HG03196 (cell line): ENCODE measurements at regions not wholly inside any gene's neighbourhood (a gene's known extent, or its start where the extent isn't known, plus 50 kb on each side); places are given as distances from the start of the nearest gene placed in this dataset.
"Not testable (repeated sequence)": the region's sequence is repeated elsewhere in the genome, so short reads cannot be mapped to it uniquely, and the experiment has no call there.

Source experiments
- ATAC-seq: cut with Tn5 transposase; IDR thresholded peaks from one replicate; pipeline ENCODE4 v1.9.1; 2021; ENCODE audit not compliant: unreplicated experiment

DNA sequence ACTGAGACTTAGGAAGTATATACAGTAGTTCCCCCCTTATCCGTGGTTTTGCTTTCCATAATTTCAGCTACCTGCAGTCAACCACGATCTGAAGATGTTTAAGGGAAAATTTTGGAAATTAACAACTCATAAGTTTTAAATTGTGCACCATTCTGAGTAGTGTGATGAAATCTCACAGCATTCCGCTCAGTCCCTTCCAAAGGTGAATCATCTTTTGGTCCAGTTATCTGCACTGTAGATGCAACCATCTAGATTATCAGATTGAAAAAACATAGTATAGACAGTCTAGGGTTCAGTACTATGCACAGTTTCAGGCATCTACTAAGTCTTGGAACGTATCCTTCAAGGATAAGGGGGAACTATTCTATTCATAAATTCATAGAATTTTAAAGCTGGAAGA is 109.0 kb downstream of the ANXA3 start:
- ATAC-seq = no peak

DNA sequence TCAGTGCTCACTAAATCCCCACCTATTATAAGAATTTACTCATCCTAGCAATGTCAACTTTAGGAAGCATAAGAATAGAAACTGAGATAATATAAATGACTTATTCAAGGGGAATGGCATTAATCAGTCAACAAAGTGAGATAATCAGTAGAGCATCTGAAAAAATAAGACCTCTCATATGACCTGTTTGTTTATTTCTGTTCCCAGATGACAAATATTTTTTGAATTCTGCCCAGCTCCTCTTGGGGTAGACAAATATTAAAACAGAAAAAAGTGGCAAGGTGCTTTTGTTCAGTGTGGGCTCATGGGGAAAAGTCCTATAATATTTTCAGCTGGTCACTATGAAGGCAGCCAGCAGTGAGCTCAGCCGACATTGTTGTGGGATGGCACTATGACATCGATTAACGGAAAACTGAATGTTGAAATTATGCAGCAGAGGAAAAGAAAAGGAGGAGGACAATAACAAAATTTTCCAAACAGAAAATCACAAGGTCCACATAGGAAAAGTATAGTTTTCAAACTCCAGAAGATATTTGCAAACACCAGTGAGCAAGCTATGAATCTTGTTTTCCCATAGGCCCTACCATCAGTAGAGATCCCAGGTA is 109.6 kb downstream of the ANXA3 start:
- no peak for ATAC-seq

DNA sequence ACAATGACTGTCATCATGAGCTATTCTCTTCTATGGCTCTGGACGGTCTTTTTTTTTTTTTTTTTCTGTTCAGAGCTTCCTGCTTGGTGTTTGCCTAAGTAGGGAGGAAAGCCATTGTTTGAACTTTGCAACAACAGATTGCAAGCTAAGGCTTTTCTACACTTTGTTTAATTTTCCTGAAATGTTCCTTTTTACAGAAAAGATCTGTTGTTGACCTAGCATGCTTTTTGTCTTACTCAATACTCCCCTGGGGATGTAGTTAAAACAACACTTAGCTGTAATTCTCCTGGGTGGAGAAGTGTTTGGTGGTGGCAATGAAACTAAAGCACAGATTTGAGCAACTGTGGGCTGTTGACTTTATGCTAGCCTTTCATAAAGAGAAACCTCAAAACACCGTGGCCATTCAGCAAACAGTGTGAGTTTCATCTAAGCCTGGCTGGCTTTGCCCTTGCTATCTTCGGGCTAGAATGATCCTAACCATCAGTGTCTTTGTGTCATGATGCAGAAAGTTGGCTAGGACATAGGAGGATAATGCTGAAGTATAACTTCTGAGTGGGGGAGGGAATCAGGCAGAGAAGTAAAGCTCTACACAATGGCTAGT is 110.5 kb downstream of the ANXA3 start:
- peak; percentile 91 for ATAC-seq

DNA sequence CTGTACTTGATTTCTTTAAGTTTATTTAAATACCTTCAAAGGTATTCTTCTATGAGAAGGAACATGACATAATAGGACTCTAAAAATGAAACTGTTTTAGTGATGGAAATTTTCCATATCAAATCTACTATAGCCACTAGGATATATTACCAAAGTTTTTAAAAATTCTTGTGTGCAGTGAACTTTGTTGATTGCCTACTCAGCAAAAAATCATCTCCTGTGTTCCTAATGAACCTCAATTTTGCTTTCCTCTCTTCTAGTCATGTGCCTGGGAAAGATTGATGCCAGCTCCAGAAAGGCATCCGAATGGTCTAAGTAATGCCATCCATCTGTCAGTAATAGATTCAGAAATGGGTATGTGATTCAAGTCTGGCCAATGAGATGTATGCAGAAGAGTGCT is 111.1 kb downstream of the ANXA3 start:
- ATAC-seq = no peak

DNA sequence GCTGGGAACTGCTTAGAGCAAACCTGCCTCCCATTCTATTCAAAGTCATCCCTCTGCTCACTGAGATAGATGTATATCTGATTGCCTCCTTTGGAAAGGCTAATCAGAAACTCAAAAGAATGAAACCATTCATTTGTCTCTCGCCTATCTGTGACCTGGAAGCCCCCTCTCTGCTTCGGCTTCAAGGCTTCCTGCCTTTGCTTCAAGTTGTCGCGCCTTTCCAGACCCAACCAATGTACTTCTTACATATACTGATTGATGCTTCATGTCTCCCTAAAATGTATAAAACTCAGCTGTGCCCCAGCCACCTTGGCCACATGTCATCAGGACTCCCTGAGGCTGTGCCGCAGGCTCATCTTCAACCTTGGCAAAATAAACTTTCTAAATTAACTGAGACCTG is 111.9 kb upstream of the BMP2K start:
- not testable (repeated sequence) for ATAC-seq

DNA sequence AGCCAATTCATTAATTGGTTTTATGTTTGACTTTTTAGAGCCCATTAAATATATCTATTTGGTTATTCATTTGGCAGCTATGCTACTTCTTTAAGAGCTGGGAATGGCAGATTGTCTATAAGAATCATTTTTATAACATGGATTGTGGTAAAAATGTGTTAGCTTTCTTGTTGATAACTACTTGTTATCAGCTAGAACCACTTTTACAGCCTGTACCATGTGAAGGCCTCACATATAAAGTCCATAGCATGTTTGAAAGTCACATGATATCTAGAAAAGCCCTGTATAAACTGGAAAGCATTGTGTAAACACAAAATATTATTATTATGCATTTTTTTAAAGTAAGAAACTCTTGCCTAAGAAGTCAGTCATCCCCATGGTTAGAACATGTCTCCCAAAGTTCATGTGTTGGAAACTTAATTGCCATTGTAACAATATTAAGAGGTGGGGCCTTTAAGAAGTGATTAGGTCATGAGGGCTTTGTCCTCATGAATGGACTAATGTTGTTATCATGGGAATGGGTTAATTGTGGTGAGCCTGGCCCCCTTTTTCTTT is 110.9 kb upstream of the BMP2K start:
- no peak for ATAC-seq

DNA sequence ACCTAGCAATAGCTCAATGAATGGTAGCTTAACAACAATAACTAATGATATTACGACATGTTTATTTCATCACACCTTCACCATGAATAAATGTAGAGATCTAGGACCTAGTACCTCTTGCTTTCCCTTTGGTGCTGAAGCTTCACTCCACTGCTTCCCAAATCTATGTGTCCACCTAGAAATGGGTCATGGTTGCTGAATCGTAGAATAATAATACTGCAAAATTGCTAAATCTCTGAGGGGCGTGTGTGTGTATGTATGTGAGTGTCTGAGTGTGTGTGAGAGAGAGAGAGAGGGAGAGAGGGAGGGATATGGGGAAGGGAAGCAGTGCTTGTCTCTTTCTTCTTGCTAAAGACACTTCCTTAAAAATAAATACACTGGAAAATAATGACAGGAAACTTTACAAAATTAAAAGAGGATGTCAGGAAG is 109.3 kb upstream of the BMP2K start:
- ATAC-seq = no peak

DNA sequence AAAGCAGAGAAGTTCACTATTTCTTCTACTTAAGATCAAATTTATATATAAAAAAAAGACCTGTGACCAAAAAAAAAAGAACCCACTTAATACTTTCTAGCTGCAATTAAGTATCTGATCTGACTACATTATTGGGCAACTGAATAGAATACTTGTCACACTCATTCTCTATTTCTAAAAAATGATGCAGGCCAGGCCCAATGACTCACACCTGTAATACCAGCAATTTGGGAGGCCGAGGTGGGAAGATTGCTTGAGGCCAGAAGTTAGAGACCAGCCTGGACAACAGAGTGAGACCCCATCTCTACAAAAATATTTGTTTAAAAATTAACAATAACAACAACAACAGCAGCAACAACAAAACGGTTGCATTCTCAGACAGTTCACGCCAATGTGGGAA is 108.8 kb upstream of the BMP2K start:
- ATAC-seq = no peak

DNA sequence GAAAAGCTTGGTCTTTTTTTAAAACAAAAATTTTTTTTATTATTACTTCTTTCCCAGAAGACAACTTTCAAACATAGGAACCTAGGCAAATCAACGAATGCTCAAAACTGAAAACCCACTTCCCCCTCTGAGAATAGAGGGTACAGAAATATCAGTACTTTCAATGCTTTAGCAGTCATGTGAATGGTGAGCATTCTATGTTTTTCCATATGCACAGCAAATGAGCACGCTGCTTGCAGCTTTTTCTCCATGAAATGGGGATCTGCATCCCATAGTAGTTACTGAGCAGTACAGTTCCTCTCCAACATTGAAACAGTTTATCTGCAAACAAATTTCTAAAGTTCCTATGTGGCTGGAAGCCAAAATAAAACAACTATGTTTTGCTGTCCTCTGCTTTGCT is 108.4 kb upstream of the BMP2K start:
- no peak for ATAC-seq

DNA sequence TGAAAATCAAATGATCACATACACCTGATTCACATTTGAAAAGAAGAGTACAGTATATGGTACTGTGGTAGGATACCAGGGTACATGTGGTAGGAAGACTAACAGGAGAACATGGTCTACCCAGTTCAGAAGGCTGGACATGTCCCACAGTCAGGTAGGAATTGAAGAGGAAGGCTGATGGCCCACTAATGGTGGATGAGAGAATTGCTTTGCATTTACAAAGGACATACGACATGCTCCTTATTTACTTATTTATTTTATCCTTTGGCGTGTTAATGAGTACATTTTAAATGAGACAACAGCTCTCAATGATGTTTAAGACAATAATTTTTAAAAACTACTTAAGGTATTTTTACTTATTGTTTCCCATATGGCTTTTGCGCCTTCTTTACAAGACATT is 106.7 kb upstream of the BMP2K start:
- no peak for ATAC-seq

DNA sequence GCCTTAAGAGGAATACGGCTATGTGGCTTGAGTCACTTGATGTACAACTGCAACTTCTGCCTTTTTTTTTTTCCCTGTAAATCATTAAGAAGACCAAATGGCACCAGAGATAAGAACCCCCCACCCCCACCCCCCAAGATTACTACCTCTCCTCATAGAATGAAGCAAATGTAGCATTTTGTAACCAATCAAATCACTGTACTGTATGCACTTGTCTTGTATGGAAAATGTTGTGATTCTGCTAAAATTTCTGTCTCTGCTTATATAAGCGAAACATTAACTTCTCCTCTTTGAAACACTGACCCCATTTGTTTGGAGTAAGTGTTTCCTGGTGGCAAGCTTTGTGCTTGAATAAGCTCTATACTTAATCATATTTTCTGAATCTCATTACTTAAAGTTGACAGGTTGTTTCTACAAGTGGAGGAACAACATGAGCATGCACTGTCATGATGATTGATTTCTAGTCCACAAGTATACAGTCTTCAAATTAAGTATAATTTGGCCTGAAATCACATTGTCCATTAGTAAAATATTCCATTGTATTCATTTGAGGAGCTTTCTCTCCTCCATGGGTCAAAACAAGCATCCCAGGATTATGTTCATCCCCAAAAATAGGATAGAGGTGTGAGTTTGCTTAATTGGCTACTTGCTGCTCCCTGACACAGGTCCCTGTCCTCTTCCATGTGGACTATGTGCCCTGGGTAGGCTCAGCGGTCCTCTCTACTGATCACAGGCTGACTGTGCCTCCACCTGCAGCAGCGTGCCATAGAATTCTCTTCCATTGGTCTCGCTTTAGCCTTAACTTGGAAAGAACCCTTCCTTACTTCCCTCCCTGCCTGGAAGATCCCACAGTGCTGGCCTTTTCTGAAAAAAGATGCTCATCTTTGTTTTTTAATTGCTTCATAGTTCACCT is 104.0 kb upstream of the BMP2K start:
- ATAC-seq = no peak

DNA sequence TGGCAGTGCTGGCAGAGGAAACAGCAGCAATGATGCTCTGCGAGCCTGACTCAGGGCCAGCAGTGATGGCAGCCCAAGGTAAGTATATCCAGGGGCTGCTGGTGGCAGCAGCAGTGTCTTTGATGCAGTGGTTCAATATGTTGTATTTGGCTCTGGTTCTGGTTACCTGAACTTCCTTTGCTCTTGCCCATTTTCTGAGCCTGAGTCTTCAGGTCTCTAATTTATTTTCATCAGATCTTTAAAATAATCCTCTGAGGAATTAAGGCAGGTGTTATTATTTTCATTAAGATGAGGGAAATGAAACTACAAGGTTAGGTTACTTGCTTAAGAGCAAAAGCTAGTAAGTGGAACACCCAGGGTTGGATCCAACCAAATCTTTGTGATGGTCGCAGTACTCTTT is 102.8 kb upstream of the BMP2K start:
- no peak for ATAC-seq

DNA sequence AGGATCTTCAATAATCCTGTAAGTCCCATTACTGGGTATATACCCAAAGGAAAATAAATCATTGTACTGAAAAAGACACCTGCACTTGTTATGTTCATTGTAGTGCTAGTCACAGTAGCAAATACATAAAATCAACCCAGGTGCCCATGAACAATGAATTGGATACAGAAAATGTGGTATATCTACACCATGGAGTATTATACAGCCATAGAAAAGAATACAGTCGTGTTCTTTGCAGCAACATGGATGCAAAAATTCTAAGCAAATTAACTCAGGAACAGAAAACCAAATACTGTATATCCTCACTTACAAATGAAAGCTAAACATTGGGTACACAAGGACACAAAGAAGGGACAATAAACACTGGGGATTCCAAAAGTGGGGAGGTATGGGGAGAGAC is 100.8 kb upstream of the BMP2K start:
- ATAC-seq = no peak

DNA sequence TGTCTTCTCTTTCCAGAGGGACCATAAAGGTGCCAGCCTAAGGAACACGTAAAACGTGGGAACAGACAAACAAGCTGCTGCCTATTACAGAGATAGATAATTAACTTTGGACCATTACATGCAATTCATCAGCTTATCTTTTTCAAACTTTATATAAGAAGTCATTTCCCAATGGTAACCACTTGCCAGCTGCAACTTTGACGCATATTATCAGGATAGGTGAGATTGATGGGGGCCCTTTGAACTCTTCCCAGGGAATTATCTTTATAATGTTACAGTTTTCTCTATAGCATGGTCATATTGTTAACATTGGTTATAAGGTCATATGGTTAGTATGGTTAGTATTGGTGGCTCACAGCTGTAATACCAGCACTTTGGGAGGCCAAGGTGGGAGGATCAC is 94.1 kb upstream of the BMP2K start:
- no peak for ATAC-seq

DNA sequence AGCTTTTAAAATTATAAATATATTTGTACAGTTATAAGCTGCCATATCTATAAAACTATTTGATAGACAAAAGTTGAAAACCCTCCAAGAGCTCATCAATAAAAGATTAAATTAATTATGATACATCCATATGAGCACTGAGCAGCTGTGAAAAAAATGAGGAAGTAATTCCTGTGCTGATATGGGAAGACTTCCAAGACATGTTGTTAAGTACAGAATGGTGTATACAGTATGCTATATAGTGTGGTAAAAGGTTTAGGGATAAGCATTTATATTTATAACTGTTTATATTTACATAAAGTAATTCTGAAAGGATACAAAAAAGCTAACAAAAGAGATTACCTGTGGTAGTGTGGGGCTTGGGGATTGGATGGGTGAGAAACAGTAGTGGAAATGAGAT is 92.8 kb upstream of the BMP2K start:
- no peak for ATAC-seq

DNA sequence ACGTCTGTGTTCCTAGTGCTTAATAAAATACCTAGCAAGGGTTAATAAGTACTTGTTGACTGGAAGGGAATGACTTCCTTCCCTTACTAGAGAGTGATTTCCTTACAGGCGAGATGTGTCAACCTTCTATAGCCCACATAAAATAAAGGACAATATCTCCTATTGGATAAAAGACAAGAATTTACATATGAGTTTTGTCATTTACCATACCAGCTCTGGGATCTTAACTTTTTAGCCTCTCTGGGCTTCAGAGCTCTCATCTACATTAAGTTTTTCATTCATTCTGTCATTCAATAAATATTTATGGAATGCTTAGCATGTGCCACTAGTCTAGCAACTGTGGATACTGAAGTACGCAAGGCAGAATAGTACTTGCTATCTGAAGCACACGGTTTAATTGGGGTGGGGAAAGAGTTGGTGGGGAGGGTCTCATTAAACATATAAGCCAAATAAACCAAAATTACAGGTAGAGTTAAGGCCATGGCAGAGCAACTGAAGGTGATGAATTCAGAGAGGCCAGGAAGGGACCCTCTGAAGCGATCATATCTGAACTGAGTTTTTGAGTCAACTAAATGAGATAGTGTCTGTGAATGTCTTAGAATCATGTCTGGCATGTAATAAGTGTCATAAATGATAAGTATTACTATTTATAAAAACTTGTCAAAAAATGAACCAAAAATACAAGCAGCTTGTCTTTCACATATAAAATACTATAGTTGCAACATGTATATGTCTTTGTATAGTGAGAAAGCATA is 91.6 kb upstream of the BMP2K start:
- ATAC-seq = no peak

DNA sequence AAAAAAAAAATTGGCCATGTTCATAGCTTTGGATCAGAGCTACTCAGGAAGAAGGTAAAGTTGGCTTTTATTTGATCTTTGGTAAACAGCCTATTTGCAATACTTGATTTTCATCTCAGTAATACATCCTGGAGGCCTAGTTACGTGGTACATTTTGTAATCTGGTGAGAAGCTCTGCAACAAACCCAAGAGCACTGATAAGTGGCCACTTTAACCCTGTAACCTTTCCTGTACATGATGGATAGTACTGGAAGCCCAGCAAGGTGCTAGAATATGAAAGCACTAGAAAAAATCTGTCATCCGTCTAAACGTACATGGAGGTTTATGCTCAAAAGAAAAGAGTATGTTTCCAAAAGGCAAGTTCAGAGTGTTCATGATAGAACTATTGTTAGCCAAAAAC is 88.3 kb upstream of the BMP2K start:
- ATAC-seq = no peak

DNA sequence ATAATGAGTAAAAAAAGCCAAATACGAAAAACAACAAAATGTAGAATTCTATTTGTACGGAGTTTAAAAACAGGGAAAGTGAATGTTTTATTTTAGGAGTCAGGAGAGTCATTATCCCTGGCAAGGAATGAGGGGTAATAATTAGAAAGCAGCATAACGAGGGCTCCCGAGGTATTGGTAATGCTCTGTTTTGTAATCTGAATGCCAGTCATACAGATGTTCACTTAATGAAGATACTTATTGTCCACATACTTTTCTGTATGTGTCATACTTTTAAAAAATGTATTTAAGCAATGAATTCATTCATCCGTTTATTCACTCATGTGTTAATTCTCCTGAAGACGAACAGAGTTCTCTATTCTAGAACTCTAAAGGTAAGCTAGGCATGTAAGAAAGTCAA is 87.8 kb upstream of the BMP2K start:
- no peak for ATAC-seq

DNA sequence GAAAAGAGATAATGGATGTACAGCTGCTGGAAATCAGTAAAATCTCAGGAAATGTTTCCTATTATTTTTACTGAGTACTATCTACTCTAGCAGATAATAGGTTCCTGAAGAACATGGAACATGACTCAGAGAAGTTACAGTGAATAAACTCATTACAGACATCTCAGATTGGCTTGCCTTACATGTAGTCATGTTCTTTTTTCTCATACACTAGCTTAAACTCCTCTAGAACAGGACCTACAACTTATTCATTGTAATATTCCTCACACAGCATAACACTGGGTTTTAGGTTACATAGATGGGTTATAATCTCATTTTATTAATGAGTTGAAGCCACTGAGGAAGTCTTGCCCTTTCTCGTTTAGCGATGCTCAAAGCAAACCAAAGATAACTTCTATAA is 86.9 kb upstream of the BMP2K start:
- ATAC-seq = no peak

DNA sequence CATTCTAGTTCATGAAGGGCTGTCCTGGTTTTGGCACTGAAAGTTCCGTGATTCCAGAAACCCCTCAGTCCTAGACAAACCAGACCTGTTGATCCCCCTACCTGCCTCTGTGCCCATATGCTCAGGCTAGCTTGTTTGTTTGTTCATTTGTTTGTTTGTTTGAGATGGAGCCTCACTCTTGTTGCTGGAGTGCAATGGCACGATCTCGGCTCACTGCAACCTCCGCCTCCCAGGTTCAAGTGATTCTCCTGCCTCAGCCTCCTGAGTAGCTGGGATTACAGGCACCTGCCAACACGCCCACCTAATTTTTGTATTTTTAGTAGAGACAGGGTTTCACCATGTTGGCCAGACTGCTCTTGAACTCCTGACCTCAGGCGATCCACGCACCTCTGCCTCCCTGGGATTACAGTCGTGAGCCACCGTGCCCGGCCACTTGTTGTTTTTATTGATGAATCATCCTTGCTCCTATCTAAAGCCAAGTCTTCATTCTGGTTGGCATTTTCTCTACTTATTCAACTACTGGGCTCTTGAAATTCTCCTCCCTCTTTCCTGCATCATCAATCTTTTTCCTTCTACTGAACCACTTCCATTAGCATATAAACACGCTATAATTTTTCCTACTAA is 86.3 kb upstream of the BMP2K start:
- no peak for ATAC-seq

DNA sequence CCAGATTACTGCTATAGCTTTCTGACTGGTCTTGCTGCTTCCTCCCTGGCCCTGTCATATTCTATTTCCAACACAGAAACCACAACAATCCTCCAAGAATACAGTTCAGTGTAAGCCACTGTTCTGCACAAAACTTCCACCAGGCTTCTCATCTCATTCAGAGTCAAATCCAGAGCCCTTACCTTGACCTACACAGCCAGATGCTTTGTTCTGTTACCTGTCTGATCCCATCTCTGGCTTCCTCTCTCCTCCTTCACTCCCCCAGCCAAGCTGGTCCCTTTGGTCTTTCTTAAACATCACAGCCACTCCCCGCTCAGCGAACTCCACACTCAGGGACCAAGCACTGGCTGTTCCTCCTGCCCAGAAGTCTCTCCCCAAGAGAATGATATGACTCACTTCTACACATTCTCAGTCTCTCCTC is 84.8 kb upstream of the BMP2K start:
- no peak for ATAC-seq
